Endothelial cell of hepatic sinusoid (primary cell): ENCODE measurements at regions not wholly inside any gene's neighbourhood (a gene's known extent, or its start where the extent isn't known, plus 50 kb on each side); places are given as distances from the start of the nearest gene placed in this dataset.

Source experiments
- in situ Hi-C: cut with HindIII; loops from 2 replicates; pipeline ENCODE4 v1.10.0; 2017; ENCODE audit warnings: low sequenced_read_pairs

DNA sequence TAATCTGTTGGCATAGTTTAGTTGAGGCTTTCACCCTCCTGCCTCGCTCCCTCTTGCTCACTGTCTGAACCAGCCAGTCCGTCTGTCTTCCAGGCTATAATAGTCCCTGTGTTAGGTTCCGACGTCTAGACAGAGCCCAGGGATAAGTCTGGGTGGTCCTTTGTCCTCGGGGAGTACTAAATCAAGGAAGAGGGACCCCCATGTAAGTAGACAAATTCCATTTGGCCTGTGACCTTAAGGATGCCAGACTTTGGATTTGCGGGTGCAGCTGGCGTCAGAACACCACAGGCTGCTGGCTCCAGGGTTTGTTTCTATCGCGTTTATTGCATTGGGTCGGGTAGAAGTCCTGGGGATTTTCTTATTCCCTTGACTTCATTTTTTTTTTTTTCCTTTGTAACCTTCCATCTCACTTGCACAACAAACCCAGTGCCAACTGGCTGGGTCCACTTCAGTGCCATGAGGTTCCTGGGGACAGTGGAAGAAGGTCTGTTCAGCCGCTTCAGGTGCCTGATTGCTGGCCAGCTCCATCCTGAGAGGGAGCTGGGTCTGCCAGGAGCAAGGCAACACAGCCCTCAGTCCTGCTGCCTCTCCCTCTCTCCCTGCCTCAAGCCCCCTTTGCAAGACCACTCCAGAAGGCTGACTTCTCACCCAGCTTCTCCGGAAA, 95.4 kb upstream of the KLHL25 start:
- in situ Hi-C loops: no loop called here

DNA sequence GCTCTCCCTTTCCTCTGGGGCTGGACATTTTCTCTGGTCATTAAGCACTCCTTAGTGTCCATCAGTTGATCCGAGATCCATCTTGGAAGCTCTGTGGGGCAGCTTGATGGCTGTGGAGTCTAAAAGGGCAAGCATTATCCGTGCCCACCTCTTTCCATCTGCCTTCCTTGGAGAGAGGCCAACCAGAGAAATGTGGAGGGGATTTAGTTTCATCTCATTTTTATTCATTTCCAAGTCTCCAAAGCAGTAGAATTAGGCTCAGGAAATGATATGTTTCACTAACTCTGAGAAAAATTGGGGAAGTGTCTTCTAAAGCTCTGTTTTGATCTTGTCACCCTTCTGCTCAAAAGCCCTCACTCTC, 95.9 kb upstream of the KLHL25 start:
- in situ Hi-C loops: no loop called here

DNA sequence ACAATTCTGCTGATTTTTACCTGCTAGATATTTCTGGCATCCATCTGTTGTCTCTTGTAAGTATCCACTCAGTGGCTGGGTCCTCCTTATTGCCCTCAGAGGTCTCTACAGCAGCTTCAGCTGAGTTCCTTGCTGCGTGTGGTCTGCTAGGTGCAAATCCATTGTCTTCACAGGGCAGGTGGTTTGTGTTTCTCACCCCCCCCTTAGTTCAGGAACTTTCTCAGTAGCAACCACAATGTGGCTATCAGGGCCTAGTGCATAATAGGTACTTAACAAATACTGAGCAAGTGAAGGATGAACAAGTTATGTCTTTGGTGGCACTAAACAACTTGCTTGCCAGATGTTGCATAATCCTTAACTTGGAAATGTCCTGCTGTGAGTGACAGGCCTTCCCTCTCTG, 96.7 kb upstream of the KLHL25 start:
- in situ Hi-C loops: no loop called here

DNA sequence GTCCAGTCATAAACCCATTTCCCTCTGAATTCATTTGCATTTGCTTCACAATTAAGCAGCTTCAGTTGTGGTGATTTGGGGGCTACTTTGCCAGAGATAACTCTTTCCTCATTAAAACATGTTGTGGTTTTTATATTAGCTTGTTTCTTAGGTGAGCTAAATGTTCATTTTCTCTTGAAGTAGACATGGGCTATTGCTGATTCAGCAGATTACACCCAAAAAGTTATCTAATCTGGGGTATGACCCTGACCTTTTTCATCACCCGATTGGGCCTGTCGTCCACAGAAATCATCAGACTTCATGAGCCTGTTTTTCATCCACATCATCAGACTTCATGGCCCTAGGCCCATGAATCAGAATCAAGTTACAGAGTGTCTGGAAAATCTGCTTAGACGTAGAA, 97.5 kb upstream of the KLHL25 start:
- in situ Hi-C loops: no loop called here

DNA sequence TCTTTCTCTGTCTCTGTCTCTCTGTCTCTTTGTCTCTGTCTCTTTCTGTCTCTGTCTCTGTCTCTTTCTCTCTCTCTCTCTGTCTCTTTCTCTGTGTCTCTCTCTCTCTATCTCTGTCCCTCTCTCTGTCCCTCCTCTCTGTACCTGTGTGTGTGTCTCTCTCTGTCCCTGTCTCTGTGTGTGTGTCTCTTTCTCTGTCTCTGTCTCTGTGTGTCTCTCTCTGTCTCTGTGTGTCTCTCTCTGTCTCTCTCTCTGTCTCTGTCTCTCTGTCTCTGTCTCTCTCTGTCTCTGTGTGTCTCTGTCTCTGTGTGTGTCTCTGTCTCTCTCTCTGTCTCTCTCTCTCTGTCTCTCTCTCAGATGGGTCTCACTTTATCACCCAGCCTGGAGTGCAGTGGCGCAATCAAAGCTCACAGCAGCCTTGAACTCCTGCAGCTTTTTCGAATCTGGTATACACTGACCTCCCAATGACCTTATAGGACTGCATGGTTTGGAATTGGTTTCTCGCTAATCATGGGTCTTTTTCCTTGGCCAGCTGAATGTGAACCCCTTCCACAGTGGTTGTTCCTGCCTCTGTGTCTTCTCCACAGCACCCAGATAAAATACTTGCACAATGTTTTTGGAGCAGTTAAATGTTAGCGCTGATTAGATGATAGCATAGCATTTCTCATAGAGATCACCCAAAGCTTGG, 102.6 kb upstream of the KLHL25 start:
- in situ Hi-C loops: loop anchor here (5.0 kb wide), 1 partner anchor 180 kb away; the partner anchor contains the start of gene AGBL1

DNA sequence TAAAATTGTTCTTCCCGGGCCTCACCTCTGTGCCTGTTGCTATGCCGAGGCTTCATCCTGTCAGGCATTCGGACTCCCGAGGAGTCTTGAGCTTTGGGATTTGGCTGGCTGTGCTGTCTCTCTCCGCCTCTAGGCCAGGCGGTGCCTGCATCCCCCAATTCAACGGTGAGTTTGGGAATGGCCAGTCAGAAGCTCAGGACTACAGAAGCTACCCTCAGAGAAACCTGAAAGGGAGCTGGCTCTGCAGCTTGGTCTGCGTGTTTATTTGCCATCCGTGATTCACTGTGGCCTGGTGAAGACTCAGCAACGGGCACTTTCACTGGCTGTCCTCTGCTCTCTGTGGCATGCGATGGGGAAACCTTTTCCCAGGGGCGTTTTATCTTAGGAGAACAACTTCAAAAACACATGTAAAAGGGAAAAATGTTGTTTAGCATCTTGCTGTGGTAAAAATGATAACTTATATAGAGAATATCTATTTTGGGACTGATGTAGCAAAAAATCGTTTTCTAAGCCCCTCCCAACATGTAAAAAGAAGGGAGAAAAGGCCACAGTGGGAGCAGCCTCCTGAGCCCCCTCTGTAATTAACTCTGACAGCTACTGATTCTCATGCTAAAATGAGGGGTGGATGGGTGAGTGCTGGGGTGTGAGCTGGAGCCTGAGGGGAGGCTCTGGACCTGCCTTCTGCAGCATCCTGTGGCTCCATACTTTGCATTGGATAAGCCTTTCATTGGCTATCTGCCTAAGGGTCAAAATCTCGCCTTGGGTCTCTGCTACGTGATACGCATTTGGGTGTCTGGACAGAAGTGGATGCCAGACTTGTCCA, 103.4 kb upstream of the KLHL25 start:
- in situ Hi-C loops: loop anchor here (5.0 kb wide), 1 partner anchor 179 kb away; the partner anchor contains the start of gene AGBL1

DNA sequence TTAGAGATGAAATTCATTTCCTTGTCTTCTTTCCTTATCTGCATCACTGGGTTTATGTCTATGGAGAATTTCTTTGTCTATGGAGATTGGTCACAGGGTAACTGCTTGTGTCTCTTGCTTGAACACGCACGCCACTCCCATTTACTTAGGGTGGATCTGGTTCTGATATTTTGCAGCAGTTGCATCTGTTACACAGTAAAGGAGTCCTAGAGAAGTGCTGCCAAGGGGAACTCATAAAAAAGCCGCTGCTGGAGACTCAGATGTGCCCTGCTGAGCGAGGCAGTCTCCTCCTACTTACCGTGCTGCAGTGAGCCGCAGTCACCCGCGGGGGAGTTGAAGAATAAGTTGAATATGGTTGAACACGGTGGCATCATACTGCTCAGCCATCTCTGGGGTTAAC, 105.2 kb upstream of the KLHL25 start:
- in situ Hi-C loops: loop anchor here (5.0 kb wide), 1 partner anchor 177 kb away; the partner anchor contains the start of gene AGBL1

DNA sequence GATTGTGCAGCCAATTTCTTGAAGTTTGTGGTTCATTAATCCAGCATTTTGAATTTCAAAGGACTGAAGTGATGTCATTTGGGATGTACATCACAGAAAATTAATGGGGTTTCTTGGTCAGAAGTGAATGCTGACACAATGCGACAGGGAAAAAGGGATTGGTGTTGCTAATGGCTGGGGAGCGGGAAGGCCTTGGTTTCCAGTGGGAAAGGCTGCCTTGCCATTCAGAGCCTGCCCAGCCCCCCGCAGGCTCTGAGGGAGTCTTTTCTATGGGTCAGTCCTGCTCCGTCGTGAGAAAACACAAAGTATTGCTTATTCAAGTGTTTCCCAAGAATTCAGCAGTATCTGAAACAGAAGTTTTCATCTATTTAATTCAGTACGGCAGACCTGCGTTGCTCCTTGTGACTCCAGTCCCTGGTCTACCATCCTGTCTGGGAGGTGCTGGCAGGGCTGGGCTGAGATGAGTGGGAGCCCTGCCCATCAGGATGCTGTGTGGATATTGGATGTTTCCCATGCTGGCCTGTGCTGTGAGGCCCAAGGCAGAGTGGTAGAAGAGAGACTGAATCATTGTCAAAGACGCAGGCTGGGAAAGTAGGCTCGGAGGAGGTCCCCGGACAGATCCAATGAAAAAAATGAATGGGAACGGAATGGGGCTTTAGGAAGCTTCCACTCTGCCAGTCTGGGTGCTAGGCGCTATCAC, 111.2 kb upstream of the KLHL25 start:
- in situ Hi-C loops: no loop called here

DNA sequence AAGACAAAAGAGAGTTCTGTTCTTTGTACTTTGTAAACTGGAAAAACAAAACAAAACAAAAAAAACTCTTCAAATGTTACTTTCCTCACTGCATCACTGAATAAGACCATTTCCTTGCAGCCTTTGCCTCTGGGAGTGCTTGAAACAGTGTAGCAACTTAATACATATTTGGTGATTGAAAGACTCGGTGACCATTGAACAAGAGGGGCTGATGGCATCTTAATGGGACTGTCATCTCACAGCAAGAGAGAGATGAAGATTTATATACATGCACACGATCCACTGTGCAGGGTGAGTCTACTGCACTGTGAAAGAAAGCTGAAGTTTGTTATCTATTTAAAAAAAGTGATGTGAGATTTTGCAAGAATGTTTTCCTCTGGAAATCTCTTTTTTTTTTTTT, 111.9 kb upstream of the KLHL25 start:
- in situ Hi-C loops: no loop called here

DNA sequence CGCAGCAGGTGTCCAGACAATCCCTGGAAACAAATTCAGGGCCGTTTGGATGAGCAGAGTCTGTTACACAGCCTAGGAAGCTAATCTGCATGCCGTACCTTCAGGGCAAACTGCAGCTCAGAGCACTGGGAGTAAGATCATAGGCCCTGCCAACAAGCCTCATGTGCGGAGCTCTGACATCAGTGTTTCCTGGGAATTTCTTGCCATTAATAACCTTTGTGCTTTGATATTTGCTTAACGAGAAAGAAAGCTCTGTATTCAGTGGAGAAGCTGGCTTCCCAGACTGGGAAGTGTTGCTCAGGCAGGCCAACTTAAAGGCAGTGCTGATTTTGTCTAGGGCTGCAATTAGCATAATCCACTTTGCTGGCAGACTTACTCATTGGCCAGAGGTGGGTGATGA, 116.1 kb upstream of the KLHL25 start:
- in situ Hi-C loops: no loop called here

DNA sequence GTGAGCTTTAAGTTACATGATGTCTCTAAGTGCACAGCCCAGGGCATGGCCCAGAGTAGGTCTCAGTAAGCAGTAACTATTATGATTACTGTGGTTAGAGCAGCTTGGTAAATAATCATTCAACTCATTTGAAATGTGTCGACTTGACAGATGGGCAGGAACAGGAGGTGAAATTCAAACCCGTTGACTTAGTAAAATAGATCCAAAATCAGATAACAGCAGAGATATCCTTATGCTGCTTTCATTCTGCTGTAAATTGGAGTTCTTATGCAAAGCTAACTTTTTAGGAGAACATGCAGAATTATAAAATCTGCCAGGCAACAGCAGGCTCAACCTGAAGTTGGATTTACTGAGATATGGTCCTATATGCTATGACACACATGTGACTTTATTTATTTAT, 118.7 kb upstream of the KLHL25 start:
- in situ Hi-C loops: no loop called here

DNA sequence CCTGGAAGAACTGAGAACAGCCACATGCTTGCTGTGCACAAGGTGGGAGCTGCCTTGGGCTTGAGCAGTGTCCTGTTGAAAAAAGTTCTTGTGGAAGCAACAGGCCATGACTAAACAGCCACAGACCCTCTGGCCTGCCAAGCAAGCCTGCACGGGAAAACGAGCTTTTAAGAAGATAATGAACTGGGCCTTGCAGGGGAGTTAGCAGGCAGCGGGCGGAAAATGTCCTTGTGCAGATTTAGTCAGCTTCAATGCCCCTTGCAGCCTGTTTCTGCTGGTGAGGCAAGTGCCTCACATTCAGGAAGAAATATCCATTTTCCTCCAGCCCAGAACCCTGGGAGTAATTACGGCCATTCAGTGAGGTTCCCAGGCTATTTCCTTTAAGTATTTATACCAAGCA, 126.2 kb upstream of the KLHL25 start:
- in situ Hi-C loops: no loop called here

DNA sequence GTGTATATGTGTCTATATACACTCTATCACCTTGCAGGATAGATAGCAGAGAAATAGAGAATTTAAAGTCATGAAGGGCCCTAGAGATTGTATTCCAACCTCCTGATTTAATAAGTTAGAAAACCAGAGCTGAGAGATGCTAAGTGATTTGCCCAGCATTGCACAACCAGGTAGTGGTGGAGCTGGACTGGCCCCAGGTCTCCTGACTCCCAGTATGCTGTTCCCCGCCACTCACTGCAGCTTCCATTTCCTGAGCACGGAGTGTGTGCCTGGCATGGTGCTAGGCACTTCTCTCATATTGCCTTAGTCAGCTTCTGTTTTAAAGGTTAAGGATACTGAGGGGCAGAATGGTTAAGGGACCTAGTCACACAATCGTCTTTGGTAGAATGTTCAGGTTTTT, 129.4 kb upstream of the KLHL25 start:
- in situ Hi-C loops: no loop called here

DNA sequence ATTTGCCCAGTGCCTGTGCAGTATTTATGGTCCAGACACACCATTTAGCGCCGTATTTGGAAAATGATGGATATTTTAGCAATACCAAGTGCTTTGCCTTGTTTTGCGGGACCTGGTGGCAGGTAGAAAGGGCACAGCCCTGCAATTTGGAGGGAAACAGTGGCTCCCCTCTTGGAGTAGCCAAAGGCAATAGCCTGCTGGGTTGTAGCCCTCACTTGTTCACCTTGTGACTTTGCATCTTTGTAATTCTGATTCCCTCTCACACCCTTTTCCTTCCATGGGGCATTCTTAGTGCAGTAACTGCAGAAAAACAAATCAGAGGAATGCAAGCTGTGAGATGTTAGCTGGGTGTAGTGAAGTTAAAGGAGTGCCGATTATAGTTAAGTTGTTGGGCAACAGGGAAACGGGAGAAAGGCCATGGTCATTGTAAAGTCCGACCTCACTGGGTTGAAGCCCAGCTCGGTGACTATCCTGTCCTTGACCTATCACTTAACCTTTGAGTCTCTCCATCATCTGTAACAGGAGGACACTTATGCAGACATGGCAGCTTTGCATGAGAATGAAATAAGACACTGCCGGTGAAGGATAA, 131.0 kb upstream of the KLHL25 start:
- in situ Hi-C loops: no loop called here

DNA sequence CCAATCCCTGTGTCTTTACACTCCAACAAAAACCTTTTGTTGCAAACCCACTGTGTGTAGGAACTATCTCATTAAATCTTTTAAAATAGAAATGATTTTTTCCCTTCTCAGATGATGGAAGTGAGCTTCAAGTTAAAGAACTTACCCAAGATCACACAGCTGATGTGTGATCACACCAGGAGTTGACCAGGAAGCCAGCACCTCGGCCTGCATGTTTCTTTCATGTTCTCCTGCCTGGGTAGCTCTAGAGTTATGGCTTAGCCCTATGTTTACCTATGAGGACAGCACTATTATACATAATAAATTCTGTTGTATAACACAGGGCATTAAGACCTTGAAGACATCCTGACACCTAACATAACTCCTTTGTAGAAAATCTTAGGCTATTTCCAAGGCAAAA, 132.1 kb upstream of the KLHL25 start:
- in situ Hi-C loops: no loop called here

DNA sequence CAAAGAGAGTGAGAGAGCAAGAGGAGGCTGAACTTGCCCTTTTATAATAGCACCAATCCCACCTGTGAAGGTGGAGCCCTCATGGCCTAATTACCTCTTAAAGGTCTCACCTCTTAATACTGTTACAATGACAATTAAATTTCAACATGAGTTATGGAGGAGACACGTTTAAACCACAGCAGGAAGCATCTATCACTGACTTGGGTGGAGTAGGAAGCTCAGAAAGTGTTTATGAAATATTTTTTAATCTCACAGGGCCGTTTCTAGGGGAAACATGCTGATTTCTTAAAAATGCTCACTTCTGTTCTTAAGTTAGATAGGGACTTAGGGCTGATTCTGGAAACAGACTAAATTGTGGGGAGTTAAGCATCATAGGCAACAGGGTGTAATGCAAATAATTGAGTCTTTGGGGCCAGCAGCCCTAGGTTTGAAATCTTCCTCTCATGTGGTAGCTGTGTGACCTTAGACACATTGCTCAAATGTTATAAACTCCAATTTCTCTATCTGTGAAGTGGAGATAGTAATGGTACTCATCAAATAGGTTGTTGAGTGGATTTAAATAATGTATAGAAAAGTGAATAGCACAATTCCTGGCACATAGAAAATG, 133.3 kb upstream of the KLHL25 start:
- in situ Hi-C loops: no loop called here

DNA sequence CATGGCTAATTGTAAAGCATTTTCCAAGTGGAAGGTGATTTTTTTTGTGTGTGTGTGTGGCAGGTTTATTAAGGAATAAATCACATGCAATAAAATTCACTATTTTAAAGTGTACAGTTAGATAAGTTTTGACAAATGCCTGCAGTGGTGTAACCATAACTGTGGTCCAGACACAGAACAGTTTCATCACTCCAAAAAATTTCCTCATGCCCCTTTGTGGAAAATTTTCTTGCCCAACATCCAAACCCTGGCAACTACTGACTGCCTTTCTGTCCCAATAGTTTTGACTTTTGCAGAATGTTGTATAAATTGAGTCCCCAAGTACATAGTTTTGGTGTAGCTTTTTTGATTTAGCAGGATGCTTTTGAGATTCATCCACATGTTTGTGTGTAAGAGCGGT, 135.1 kb upstream of the KLHL25 start:
- in situ Hi-C loops: no loop called here

DNA sequence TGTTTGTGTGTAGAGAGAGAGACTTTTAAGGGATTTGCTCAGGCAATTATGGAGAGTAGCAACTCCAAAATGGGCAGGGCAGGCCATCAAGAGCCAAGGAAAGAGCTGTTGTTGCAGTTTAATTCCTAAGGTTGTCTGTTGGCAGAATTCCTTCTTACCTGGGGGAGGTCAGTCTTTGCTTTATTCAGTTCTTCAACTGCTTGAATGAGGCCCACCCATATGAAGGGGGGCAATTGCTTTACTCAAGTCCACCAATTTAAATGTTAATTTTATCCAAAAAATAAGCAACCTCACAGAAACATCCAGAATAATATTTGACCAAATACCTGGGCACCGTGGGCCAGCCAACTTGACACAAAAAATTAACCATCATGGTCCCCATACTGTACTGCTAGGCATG, 137.7 kb upstream of the KLHL25 start:
- in situ Hi-C loops: no loop called here

DNA sequence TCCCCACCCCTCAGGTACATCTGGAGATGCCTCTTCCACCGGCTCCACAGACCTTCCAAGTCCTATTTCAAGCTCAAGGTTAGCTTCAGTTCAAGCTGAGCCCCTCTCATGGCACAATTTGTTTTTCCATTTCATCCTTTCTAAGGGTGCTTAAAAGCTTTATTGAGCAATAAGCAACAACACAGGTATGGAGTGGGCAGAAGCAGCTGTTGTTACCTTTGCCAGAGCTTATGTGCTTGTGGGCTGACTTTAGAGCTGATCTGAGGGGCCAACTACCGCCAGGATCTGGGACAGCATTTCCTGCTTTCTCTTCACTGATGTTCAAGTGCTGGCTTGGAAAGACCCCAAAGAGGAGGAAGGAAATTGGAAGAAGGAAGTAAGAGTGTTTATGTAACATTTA, 140.0 kb upstream of the KLHL25 start:
- in situ Hi-C loops: no loop called here

DNA sequence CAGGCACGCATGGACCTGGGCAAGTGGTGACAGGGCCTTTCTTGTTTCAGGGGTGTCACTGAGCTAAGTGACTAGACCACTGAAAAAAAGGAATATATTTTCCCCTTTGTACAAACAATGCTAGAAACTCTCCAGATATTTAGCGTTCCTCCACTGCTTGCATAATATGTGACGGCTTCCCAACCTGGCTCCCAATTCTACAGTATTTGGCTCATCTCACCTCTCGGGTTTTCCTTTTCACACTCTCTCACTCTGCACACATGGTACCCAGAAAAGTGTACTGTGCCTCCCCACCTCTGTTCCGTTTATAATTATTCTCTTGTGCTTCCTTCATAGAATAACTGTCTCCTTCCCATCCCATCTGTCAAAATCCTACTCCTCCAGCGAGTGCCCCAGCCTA, 140.5 kb upstream of the KLHL25 start:
- in situ Hi-C loops: no loop called here

DNA sequence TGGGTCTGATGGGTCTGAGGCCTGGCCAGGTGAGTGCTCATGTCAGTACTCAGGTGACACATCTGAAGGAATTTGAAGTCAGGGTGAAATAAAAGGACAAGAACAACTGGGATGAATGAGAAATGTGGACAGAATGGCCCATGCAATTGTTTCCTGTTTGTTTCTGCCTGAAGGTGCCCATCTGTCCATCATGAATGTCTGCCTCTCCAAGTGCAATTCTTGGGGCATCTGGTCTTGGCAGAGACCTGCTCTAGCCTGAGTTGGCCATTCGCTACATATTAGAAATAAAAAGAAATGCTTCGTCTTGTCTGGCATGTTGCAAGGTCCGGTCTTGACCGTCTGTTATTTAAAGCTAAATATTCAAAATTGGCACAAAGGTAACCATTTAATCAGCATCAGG, 142.0 kb upstream of the AGBL1 start:
- in situ Hi-C loops: no loop called here
